AG08395 (cell line): ENCODE measurements at regions not wholly inside any gene's neighbourhood (a gene's known extent, or its start where the extent isn't known, plus 50 kb on each side); places are given as distances from the start of the nearest gene placed in this dataset.

Experiments used
- DNase-seq: peaks from one replicate; pipeline ENCODE4 v3.0.0; 2012; ENCODE audit warnings: mixed read lengths, low spot score

DNA sequence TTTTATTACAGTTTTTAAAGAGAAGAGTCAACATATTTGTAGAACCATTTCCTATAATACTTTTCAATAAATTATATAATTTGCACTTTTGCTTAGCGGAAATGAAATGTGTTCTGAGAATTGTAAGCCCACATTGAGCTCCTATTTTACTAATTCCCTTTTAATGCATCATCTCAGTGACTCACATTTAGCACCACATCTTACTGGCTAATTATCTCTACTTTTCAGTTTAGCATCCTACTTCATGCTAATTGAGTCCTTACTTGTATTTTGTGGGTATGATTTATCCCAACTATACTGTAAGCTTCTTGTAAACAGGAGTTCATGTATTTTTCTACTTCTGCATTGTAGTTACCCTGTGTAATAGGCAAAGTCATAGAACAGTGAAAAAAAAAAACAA lies 67.5 kb downstream of the TMX1 start:
- DNase-seq: no peak

DNA sequence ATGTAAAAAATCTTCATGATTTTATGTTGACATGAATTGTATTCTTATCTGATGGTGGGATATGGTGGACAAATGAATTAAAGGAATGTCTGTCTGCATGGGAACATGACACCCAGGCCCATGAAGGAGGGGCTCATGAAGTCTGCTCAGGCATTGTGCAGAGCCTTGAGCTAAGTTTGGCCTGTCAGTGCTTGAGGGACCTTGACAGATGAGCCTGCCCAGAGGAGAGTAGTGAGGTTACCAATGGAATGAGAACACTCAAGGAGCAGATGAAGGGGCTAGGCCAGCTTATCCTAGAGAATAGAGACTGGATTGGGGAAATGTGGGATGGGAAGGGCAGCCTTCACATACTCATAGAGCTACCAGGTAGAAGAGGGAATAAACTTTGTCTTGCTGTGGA lies 68.8 kb downstream of the TMX1 start:
- DNase-seq: no peak

DNA sequence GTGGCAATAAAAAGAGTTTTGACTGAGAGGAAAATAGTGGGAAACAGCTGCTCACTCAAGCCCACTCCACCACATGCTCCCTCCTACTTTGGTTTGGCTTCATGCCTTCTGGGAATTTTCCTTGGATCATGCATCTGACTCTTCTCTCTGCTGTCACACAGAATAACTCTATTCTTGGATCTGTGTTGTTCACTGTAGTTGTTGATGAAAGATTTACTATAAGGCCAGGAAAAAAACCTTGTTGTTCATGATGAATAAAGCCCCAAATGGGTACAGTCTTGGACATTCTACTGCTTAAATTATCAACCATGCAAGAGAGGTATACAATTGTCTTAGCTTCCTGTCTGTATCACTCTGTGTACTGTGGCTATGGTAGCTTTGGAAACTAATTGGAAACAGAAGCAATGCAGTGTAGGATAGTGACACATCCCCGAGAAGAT lies 70.5 kb downstream of the TMX1 start:
- DNase-seq: peak; percentile 52

GRCh38 chr14:51314321-51315015 lies 74.4 kb downstream of the TMX1 start:
- no peak for DNase-seq

DNA sequence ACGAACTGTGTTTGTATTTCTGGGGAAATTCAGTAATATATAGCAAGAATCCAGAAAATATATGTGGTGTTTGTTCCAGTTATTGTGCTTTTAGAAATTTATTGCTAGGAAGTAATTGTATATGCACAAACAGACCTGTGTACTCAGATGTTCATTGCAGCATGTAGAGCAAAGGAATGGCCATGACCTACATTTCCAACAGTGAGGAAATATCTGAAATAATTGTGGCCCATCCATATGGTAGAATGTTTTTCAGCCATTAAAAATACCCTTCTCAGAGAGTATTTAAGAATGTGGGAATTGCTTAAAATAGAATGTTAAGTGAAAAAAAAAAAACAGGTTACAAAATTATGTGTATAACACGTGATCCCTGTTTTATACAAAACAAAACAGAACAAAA lies 77.3 kb downstream of the TMX1 start:
- no peak for DNase-seq

GRCh38 chr14:51318813-51319597 lies 79.0 kb downstream of the TMX1 start:
- no peak for DNase-seq

DNA sequence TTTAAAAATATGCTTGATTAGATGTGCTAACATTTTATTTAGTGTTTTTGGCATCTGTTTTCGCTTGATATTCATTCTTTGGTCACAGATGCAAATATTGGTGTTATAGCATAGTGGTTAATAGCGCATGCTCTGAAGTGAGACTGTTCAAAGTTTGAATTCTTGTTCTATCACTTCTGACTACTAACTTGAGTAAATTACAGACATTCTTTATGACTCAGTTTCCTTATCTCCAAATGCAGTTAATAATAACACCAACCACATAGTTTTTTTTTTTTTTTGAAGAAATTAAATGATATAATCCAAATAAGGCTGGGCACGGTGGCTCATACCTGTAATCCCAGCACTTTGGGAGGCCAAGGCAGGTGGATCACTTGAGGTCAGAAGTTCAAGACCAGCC lies 81.0 kb downstream of the TMX1 start:
- DNase-seq: no peak

DNA sequence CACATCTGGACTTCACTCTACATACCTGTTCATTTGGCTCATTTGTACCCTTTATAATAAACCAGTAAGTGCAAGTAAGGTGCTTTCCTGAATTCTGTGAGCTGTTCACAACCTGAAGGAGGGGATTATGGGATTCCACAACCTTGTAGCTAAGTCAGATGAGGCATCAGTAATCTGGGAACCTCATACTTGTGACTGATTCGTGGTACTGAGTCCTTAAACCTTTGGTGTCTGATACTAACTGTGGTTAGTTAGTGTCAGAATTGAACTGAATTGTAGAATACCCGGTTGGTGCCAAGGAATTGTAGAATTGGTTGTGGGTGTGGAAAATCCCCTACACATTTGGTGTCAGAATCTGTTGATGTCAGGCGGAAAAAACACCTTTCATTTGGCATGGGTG lies 83.4 kb downstream of the TMX1 start:
- DNase-seq: no peak

- no peak for DNase-seq
Observed at GRCh38 chr14:51327376-51327775, 87.3 kb downstream of the TMX1 start.

GRCh38 chr14:51328064-51328771 lies 88.2 kb downstream of the TMX1 start:
- peak; percentile 48 for DNase-seq

DNA sequence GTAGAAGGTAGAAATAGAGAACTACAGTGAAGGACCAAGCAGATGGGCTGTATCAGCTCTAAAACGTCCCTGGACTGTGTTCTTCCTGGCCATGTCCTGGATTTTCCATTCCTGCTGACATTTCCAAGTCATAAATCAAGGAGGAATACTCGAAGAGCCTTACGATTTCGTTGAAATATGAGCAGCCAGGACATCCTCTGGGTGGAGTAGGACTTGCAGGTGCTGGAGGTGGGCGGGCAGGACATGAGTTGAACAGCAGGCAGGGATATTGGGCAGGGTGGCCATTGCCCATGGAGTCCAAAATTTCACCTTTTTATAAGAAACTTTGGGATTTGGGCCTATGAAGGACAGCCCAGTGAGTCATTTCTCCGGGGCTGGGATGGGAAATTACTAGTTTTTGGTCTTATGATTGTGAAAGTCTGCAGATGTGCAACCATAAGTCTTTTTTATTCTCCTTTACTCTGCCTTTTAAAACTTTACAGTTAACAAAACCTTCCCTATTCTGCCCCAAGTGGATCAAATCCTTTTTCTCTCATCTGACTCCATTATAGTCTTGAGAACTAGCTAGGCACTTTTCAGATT lies 88.8 kb downstream of the TMX1 start:
- DNase-seq: peak; percentile 46

GRCh38 chr14:51331486-51332367 lies 91.7 kb downstream of the TMX1 start:
- no peak for DNase-seq

DNA sequence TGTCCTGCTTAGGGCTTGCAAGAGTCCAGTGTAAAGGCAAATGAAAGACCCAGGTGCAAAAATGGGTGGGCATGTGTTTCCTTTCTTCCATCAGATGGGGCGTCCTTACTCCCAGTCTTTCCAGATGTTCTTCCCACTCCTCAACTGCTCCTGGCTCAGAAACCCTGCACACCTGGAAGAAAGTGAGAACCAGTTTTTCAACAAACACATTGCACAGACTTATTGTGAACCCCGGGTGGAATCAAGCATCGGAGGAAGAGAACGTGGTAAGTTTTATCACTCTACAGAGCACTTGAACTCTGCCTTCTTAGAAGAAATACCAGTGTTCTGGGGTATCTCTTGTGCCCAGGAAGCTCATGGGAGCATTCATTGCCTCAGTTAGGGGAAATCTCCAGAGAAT lies 93.3 kb downstream of the TMX1 start:
- DNase-seq: no peak

- DNase-seq: no peak
Observed at GRCh38 chr14:51333901-51334521, 94.0 kb downstream of the TMX1 start.

- no peak for DNase-seq
Observed at GRCh38 chr14:51334566-51334965, 94.5 kb downstream of the TMX1 start.

DNA sequence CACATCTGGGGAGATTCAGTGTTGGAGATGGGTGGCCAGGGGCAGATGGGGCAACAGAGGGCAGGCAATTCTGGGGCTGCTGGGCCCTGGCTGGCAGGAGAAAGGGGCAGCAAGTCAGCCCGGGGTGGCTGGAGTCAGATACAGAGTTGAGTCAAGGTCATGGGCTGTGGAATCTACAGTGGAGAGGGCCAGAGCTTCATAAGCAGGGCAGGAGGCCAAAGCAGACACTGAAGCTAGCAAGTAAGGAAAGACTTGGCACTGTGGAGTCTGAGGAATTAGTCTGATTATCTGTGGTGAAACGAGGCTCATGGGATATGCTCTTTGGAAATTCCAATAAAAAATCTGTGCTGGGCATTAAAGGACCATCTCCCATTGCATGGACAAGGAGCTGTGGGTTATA lies 95.5 kb downstream of the TMX1 start:
- DNase-seq: peak; percentile 81

DNA sequence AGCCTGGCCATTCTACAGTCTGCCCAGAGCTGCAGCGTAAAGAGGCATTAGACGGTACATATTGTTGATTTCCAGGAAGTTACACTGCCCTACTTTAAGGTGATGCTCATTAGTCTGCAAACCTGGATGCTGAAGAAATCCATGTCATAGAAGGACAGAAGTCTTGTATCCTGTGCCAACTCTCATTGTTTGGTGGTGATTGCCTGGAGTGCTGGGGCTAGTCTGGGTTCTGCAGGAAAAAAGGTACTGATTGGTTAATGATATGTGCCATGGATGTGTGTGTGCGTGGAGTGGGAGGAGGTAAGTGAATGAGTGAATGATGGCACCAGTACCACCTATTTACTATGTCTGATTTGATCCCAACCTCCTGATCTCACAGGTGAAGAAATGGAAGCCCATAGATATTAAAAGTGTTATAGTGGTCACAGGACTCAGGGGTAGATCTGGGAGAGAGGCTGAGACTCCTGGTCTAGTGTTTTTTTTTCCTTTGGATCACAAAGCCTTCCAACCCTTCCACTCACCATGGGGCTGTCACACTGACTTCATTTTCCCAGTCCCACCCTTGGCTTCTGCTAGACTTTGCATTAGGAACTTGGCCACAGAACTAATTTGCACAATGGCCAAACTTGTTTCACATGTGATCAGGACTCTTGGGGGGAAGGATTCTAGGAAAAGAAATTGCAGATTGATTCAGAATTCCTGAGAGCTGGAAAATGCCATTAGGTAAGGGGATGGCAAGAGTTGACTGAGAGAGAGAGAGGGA lies 96.1 kb downstream of the TMX1 start:
- DNase-seq: no peak

GRCh38 chr14:51336734-51337133 lies 96.7 kb downstream of the TMX1 start:
- DNase-seq: no peak

DNA sequence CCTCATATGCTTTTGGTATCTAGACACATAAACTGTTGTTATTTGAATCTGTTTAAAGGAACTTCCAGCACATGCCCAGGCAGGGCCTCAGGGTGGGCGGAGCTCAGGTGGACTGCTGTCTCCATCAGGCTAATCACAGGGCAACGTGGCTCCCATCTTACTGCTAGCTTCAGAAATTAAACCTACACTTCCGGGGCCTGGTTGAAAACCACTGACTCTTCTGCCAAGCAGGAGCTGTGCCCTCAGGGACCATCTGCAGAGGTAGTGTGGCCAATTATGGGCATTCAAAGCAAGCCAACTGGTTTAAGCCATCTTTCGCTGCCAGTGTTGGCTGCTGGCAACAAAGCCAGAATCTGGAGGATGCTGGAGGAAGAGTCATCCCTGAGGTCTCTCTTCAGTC lies 97.5 kb downstream of the TMX1 start:
- no peak for DNase-seq

GRCh38 chr14:51341338-51341737 lies 101.3 kb downstream of the TMX1 start:
- DNase-seq: no peak
